HCT116 (cell line): ENCODE measurements at regions not wholly inside any gene's neighbourhood (a gene's known extent, or its start where the extent isn't known, plus 50 kb on each side); places are given as distances from the start of the nearest gene placed in this dataset.

ENCODE experiments used
- ATAC-seq: fragments of 200-7000 bp; cut with Tn5 transposase; 2 replicates; pipeline ENCODE4 v1.9.1; 2020; ENCODE audit warnings: mild to moderate bottlenecking, moderate library complexity
- BruUV-seq: library from RNA; stranded (reverse); fragments of 400-500 nt; replicated peaks from 2 replicates; lab custom pipeline; 2021; lab: Mats Ljungman, UMichigan
- CTCF ChIA-PET: fragments of 300-600 bp; sonication (Branson Sonifier 250); formaldehyde crosslinking; loops from one replicate; lab custom pipeline; 2021; ENCODE audit warnings: antibody characterized with exemption; lab: Charles Lee
- POLR2A ChIA-PET: fragments of 300-600, 350-600 bp; sonication (Branson Sonifier 250); formaldehyde crosslinking; loops from one replicate; lab custom pipeline; 2021; ENCODE audit warnings: antibody characterized with exemption; lab: Charles Lee
- RAD21 ChIA-PET, 2 experiments: fragments of 300-600 bp; sonication (Branson Sonifier 250); formaldehyde crosslinking; loops; one replicate each; lab custom pipeline; 2023; ENCODE audit warnings: low total read pairs in 2 of 2; ENCODE audit not compliant: uncharacterized antibody in 2 of 2, unreplicated experiment in 2 of 2, low non-redundant PET in 1 of 2; lab: Charles Lee
- DNase-seq: peaks from one replicate; pipeline ENCODE4 v3.0.0-alpha.2; 2010; ENCODE audit warnings: low read depth, low spot score
- H2AFZ ChIP-seq: fragments of 200-600 bp; shearing (Covaris generic), sonication (generic); 2 replicates; pipeline ENCODE4 v1.6.1; 2017; ENCODE audit warnings: low read depth, mixed run types, mixed read lengths, antibody characterized with exemption, low read length; ENCODE audit not compliant: poor library complexity, severe bottlenecking
- H3K27ac ChIP-seq: 2 replicates; pipeline ENCODE4 v1.5.1; 2012; ENCODE audit warnings: low read depth, low read length
- H3K27me3 ChIP-seq: fragments of 200-600 bp; sonication (generic); 2 replicates; pipeline ENCODE4 v1.6.1; 2016; ENCODE audit warnings: mixed run types, low read length, mixed read lengths; ENCODE audit not compliant: insufficient read depth
- H3K36me3 ChIP-seq, 2 experiments: fragments of 200-500 bp in 1 of 2; fragments of 200-600 bp in 1 of 2; sonication (Bioruptor generic) in 1 of 2; sonication (generic) in 1 of 2; 2 replicates each; pipeline versions ENCODE4 v1.5.1 to v1.6.1; 2014 to 2016; ENCODE audit warnings: low read length in 2 of 2, inconsistent platforms in 1 of 2, mixed read lengths in 1 of 2, mixed run types in 1 of 2; ENCODE audit not compliant: insufficient read depth in 2 of 2, control insufficient read depth in 1 of 2
- H3K4me1 ChIP-seq, 2 experiments: fragments of 200-600 bp in 1 of 2; sonication (generic) in 1 of 2; 2 replicates each; pipeline versions ENCODE4 v1.5.1 to v1.6.1; 2012 to 2017; ENCODE audit warnings: low read length in 2 of 2, inconsistent platforms in 1 of 2, mild to moderate bottlenecking in 1 of 2, mixed read lengths in 1 of 2, mixed run types in 1 of 2, moderate library complexity in 1 of 2; ENCODE audit not compliant: insufficient read depth in 2 of 2, control insufficient read depth in 1 of 2
- H3K4me2 ChIP-seq: fragments of 200-600 bp; sonication (generic); 2 replicates; pipeline ENCODE4 v1.6.1; 2017; ENCODE audit warnings: mixed run types, low read length, mixed read lengths
- H3K4me3 ChIP-seq, 2 experiments: fragments of 200-600 bp in 1 of 2; sonication (generic) in 1 of 2; replicated peaks in 1 of 2; 2 replicates each; pipeline ENCODE4 v1.5.1; 2011 to 2016; ENCODE audit warnings: low read length in 2 of 2, control low read depth in 1 of 2, low read depth in 1 of 2, mild to moderate bottlenecking in 1 of 2, mixed read lengths in 1 of 2, mixed run types in 1 of 2
- H3K79me2 ChIP-seq: fragments of 200-600 bp; sonication (generic); 2 replicates; pipeline ENCODE4 v1.6.1; 2017; ENCODE audit warnings: mild to moderate bottlenecking, mixed run types, low read length, moderate library complexity, mixed read lengths; ENCODE audit not compliant: insufficient read depth
- H3K9ac ChIP-seq: fragments of 200-600 bp; sonication (generic); 2 replicates; pipeline ENCODE4 v1.6.1; 2016; ENCODE audit warnings: low read length, mixed read lengths
- H3K9me2 ChIP-seq: fragments of 200-600 bp; sonication (generic), shearing (Covaris generic); 2 replicates; pipeline ENCODE4 v1.6.1; 2017; ENCODE audit warnings: mixed run types, mild to moderate bottlenecking, moderate library complexity; ENCODE audit not compliant: insufficient read depth
- H3K9me3 ChIP-seq, 2 experiments: fragments of 200-500 bp in 1 of 2; fragments of 200-600 bp in 1 of 2; sonication (Bioruptor generic) in 1 of 2; sonication (generic) in 1 of 2; 2 replicates each; pipeline ENCODE4 v1.6.1; 2014 to 2017; ENCODE audit warnings: low read length in 2 of 2, mixed read lengths in 2 of 2, inconsistent platforms in 1 of 2, low read depth in 1 of 2, mild to moderate bottlenecking in 1 of 2, mixed run types in 1 of 2, moderate library complexity in 1 of 2; ENCODE audit not compliant: control insufficient read depth in 1 of 2, insufficient read depth in 1 of 2
- H4K20me1 ChIP-seq: fragments of 200-600 bp; sonication (generic), shearing (Covaris generic); 2 replicates; pipeline ENCODE4 v1.6.1; 2017; ENCODE audit warnings: mixed run types, mild to moderate bottlenecking, moderate library complexity; ENCODE audit not compliant: insufficient read depth
- CEBPB ChIP-seq: IDR thresholded peaks from 2 replicates; pipeline ENCODE4 v1.6.1; 2012; ENCODE audit warnings: low read depth
- EGR1 ChIP-seq: IDR thresholded peaks from 2 replicates; pipeline ENCODE4 v1.6.1; 2012; ENCODE audit warnings: low read depth
- ELF1 ChIP-seq: IDR thresholded peaks from 2 replicates; pipeline ENCODE4 v1.6.1; 2012; ENCODE audit warnings: low read depth, borderline replicate concordance
- EZH2phosphoT487 ChIP-seq: fragments of 200-600 bp; IDR thresholded peaks from 2 replicates; pipeline ENCODE4 v1.6.1; 2018; ENCODE audit warnings: antibody characterized with exemption, borderline replicate concordance
- FOSL1 ChIP-seq: IDR thresholded peaks from 2 replicates; pipeline ENCODE4 v1.6.1; 2012; ENCODE audit warnings: low read depth
- JUND ChIP-seq: IDR thresholded peaks from 2 replicates; pipeline ENCODE4 v1.6.1; 2012
- MAX ChIP-seq: IDR thresholded peaks from 2 replicates; pipeline ENCODE4 v1.6.1; 2012
- POLR2A ChIP-seq: IDR thresholded peaks from 2 replicates; pipeline ENCODE4 v1.7.0; 2011; ENCODE audit warnings: borderline replicate concordance; ENCODE audit not compliant: insufficient read depth, insufficient read length; ENCODE audit errors: extremely low read depth
- RAD21 ChIP-seq: IDR thresholded peaks from 2 replicates; pipeline ENCODE4 v1.6.1; 2012; ENCODE audit warnings: low read depth, mild to moderate bottlenecking
- REST ChIP-seq: IDR thresholded peaks from 2 replicates; pipeline ENCODE4 v1.6.1; 2012; ENCODE audit warnings: low read depth
- SRF ChIP-seq: IDR thresholded peaks from 2 replicates; pipeline ENCODE4 v1.6.1; 2012; ENCODE audit warnings: low read depth
- TCF7L2 ChIP-seq: IDR thresholded peaks from 2 replicates; pipeline ENCODE4 v1.7.0; 2011; ENCODE audit warnings: borderline replicate concordance, inconsistent platforms; ENCODE audit not compliant: insufficient read depth, insufficient read length; ENCODE audit errors: extremely low read depth
- ZBTB33 ChIP-seq: IDR thresholded peaks from 2 replicates; pipeline ENCODE4 v1.6.1; 2011; ENCODE audit warnings: mild to moderate bottlenecking, low read length, moderate library complexity; ENCODE audit not compliant: insufficient replicate concordance; ENCODE audit errors: extremely low read depth
- ZNF274 ChIP-seq: fragments of 200-500 bp; sonication (Bioruptor generic); IDR thresholded peaks from 2 replicates; pipeline ENCODE4 v1.6.1; 2014; ENCODE audit warnings: mild to moderate bottlenecking, low read depth, low read length, inconsistent platforms
- intact Hi-C: fragments of 100-400 bp; cut with micrococcal nuclease; formaldehyde crosslinking; loops from 2 replicates; pipeline ENCODE4 v1.10.0; 2022

- H3K79me2 ChIP-seq: no peaks in the 10 kb centered on the region
- RAD21 ChIA-PET: no interaction called here
- no peak overlapping the region for H3K27ac ChIP-seq
- H3K4me2 ChIP-seq: no peak overlapping the region
- DNase-seq (no peak), ATAC-seq (no peak)
- BruUV-seq: no TSS peak
- peaks cover 0 to 2% of the 10 kb centered on the region in 2 experiments; a peak in 1 of 4 replicates for H3K4me1 ChIP-seq
- no peaks in the 10 kb centered on the region for H4K20me1 ChIP-seq
- CTCF ChIA-PET: interaction anchor here (0.5 kb wide), 1 partner anchor 9 kb away, joined by 3 read pairs; no protein-coding TSS in a partner anchor
- no peak overlapping the region for H3K4me3 ChIP-seq
- H3K9me2 ChIP-seq: 0 out of 2 replicates have a peak, but pooled peaks cover 3% of the 10 kb centered on the region
- no peak overlapping the region for H3K9ac ChIP-seq
- TF ChIP-seq ELF1 (no peak), FOSL1 (no peak), MAX (no peak), JUND (no peak)
- H3K27me3 ChIP-seq: no peaks in the 10 kb centered on the region
- POLR2A ChIA-PET: no interaction called here
- H2AFZ ChIP-seq: no peak overlapping the region
- no peaks in the 10 kb centered on the region for H3K9me3 ChIP-seq
- H3K36me3 ChIP-seq: no peaks in the 10 kb centered on the region
- intact Hi-C loops: no loop called here
Measured at GRCh38 chr4:36815536-36815935, 429.0 kb upstream of the NWD2 start.

- H3K4me1 ChIP-seq: no peaks in the 10 kb centered on the region
- H3K4me2 ChIP-seq: no peak overlapping the region
- 0 out of 2 replicates have a peak, but pooled peaks cover 3% of the 10 kb centered on the region for H3K9me2 ChIP-seq
- RAD21 ChIA-PET: no interaction called here
- no TSS peak for BruUV-seq
- no peak for DNase-seq
- H3K27me3 ChIP-seq: no peaks in the 10 kb centered on the region
- H3K9me3 ChIP-seq: no peaks in the 10 kb centered on the region
- H3K27ac ChIP-seq: no peak overlapping the region
- intact Hi-C loops: no loop called here
- POLR2A ChIA-PET: no interaction called here
- no peak overlapping the region for H3K4me3 ChIP-seq
- H2AFZ ChIP-seq: no peak overlapping the region
- CTCF ChIA-PET: no interaction called here
- H4K20me1 ChIP-seq: no peaks in the 10 kb centered on the region
- H3K79me2 ChIP-seq: no peaks in the 10 kb centered on the region
- no peak overlapping the region for H3K9ac ChIP-seq
- ATAC-seq: no peak
- no peaks in the 10 kb centered on the region for H3K36me3 ChIP-seq
- no peak for TF ChIP-seq CEBPB
- no peak for TF ChIP-seq POLR2A
- no peak for TF ChIP-seq RAD21
- TF ChIP-seq EGR1: no peak
- no peak for TF ChIP-seq TCF7L2
- no peak for TF ChIP-seq ELF1
- TF ChIP-seq ZBTB33: no peak
- no peak for TF ChIP-seq REST
- no peak for TF ChIP-seq JUND
- no peak for TF ChIP-seq EZH2phosphoT487
- TF ChIP-seq MAX: no peak
- TF ChIP-seq ZNF274: no peak
- no peak for TF ChIP-seq SRF
Measured at GRCh38 chr4:36823199-36823967, 421.2 kb upstream of the NWD2 start.
